CD8-positive, alpha-beta memory T cell (primary cell): ENCODE measurements at regions not wholly inside any gene's neighbourhood (a gene's known extent, or its start where the extent isn't known, plus 50 kb on each side); places are given as distances from the start of the nearest gene placed in this dataset.

Experiments used
- CTCF ChIA-PET: fragments of 350-600 bp; sonication (Branson Sonifier 250); formaldehyde crosslinking; loops from one replicate; lab custom pipeline; 2021; ENCODE audit warnings: antibody characterized with exemption; lab: Charles Lee
- POLR2A ChIA-PET: fragments of 350-600 bp; sonication (Branson Sonifier 250); formaldehyde crosslinking; loops from one replicate; lab custom pipeline; 2021; ENCODE audit warnings: antibody characterized with exemption; lab: Charles Lee
- DNase-seq, 5 donors: peaks; one replicate each; pipeline versions ENCODE4 v3.0.0 to v3.0.0-alpha.2; 2020 to 2022; ENCODE audit warnings: mixed read lengths in 1 of 5
- H3K27ac ChIP-seq: one replicate; pipeline ENCODE4 v1.7.0; 2013; ENCODE audit warnings: low read depth, mild to moderate bottlenecking, low read length, moderate library complexity
- H3K27me3 ChIP-seq: 2 replicates; pipeline ENCODE4 v1.7.0; 2013; ENCODE audit warnings: low read length, mild to moderate bottlenecking; ENCODE audit not compliant: insufficient read depth, poor library complexity, severe bottlenecking
- H3K36me3 ChIP-seq: 2 replicates; pipeline ENCODE4 v1.7.0; 2013; ENCODE audit warnings: mild to moderate bottlenecking, low read length, moderate library complexity; ENCODE audit not compliant: insufficient read depth
- H3K4me1 ChIP-seq: 2 replicates; pipeline ENCODE4 v1.7.0; 2013; ENCODE audit warnings: mild to moderate bottlenecking, low read length, moderate library complexity; ENCODE audit not compliant: insufficient read depth
- H3K4me3 ChIP-seq: 2 replicates; pipeline ENCODE4 v1.7.0; 2013; ENCODE audit warnings: mild to moderate bottlenecking, low read length
- H3K9me3 ChIP-seq: 2 replicates; pipeline ENCODE4 v1.7.0; 2013; ENCODE audit warnings: mild to moderate bottlenecking, low read length
- H3K27ac Mint-ChIP-seq, 8 donors: one replicate each; pipeline ENCODE4 v1.8.0; 2020 to 2021; ENCODE audit warnings: mixed read lengths in 8 of 8, mild to moderate bottlenecking in 6 of 8, inconsistent platforms in 3 of 8, moderate library complexity in 3 of 8
- H3K27me3 Mint-ChIP-seq, 2 donors: one replicate each; pipeline ENCODE4 v1.8.0; 2020 to 2021; ENCODE audit warnings: mixed read lengths in 2 of 2, mild to moderate bottlenecking in 1 of 2, moderate library complexity in 1 of 2
- H3K36me3 Mint-ChIP-seq, 3 donors: one replicate each; pipeline ENCODE4 v1.8.0; 2020 to 2021; ENCODE audit warnings: mixed read lengths in 3 of 3, inconsistent platforms in 1 of 3, mild to moderate bottlenecking in 1 of 3
- H3K4me1 Mint-ChIP-seq, 3 donors: one replicate each; pipeline ENCODE4 v1.8.0; 2020 to 2021; ENCODE audit warnings: mixed read lengths in 3 of 3, inconsistent platforms in 1 of 3, mild to moderate bottlenecking in 1 of 3
- H3K4me3 Mint-ChIP-seq, 7 donors: one replicate each; pipeline ENCODE4 v1.8.0; 2020 to 2021; ENCODE audit warnings: mixed read lengths in 7 of 7, mild to moderate bottlenecking in 6 of 7, moderate library complexity in 4 of 7, inconsistent platforms in 2 of 7
- H3K9me3 Mint-ChIP-seq, 5 donors: one replicate each; pipeline ENCODE4 v1.8.0; 2020 to 2022; ENCODE audit warnings: mixed read lengths in 5 of 5, mild to moderate bottlenecking in 3 of 5, moderate library complexity in 2 of 5, inconsistent platforms in 1 of 5

DNA sequence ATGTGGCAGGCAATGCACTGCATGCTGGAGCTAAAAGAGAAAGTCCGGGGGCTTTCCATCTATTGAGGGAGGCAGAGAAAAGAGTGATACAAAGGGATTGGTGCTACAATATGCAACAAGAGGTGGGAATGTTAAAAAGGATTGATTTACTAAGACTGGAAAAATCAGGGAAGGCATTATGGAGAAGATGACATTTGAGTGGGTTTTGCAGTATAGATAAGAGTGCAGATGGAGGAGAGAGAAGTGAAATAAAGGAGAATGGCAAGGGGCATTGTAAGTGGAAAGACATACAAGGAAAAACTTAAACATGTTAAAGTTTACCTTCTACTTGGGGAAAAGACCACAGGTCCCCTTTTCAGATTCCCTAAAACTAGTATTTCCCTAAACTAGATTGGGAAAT, 399.4 kb downstream of the KCNRG start:
- DNase-seq: no peak
- ChIA-PET CTCF (no interaction called here), POLR2A (no interaction called here)
- Mint-ChIP-seq H3K27me3 (peaks cover 0 to 6% of the 10 kb centered on the region in 2 donors), H3K27ac (no peak overlapping the region), H3K36me3 (peaks cover 1 to 6% (median 5%) of the 10 kb centered on the region in 3 donors), H3K4me1 (peaks cover 0 to 4% (median 3%) of the 10 kb centered on the region in 3 donors), H3K4me3 (no peak overlapping the region), H3K9me3 (no peaks in the 10 kb centered on the region)
- H3K9me3 ChIP-seq: no peaks in the 10 kb centered on the region
- H3K36me3 ChIP-seq: no peaks in the 10 kb centered on the region
- no peak overlapping the region for H3K27ac ChIP-seq
- H3K4me3 ChIP-seq: no peak overlapping the region
- no peaks in the 10 kb centered on the region for H3K4me1 ChIP-seq
- no peaks in the 10 kb centered on the region for H3K27me3 ChIP-seq

DNA sequence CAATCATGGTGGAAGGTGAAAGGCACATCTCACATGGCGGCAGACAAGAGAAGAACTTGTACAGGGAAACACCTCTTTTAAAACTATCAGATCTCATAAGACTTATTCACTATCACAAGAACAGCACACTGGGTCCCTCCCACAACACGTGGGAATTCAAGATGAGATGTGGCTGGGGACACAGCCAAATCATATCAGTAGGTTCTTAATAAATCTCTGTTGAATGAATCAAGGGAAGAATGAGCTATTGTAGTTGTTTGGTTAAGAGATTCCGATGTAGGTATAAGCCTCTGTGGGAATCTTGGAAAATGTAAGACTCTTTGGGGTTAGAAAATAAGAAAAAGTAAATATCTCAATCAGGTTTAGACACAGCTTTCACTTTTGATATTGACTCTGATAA, 400.2 kb downstream of the KCNRG start:
- H3K9me3 ChIP-seq: no peaks in the 10 kb centered on the region
- DNase-seq: no peak
- H3K27ac ChIP-seq: no peak overlapping the region
- peaks cover 1 to 6% (median 5%) of the 10 kb centered on the region in 3 donors for H3K36me3 Mint-ChIP-seq
- no peaks in the 10 kb centered on the region for H3K9me3 Mint-ChIP-seq
- peaks cover 0 to 6% of the 10 kb centered on the region in 2 donors for H3K27me3 Mint-ChIP-seq
- H3K4me1 ChIP-seq: no peaks in the 10 kb centered on the region
- H3K4me3 Mint-ChIP-seq: no peak overlapping the region
- ChIA-PET POLR2A (no interaction called here), CTCF (no interaction called here)
- H3K4me1 Mint-ChIP-seq: peaks cover 0 to 4% (median 3%) of the 10 kb centered on the region in 3 donors
- H3K4me3 ChIP-seq: no peak overlapping the region
- H3K27me3 ChIP-seq: no peaks in the 10 kb centered on the region
- H3K36me3 ChIP-seq: no peaks in the 10 kb centered on the region
- no peak overlapping the region for H3K27ac Mint-ChIP-seq

DNA sequence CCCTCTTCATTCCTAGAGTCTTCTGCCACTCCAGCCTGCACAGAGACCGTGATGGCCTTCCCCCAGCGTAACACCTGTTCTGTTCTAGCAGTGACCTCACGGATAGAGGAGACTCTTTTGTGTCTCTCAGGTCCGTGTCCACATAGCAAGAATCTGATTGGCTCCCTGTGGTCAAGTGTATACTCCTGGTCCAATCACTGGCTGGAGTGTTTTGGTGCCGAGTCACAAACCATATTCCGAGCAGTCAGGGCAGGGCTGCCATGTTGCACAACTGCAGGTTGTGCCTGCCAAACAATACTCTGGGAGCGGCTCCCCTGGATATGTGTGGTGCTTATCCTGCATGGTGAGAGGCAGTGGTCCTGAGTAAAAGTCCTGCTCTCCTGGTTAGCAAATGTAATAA, 402.4 kb downstream of the KCNRG start:
- Histone ChIP-seq H3K9me3 (no peaks in the 10 kb centered on the region), H3K27ac (no peak overlapping the region), H3K27me3 (no peaks in the 10 kb centered on the region), H3K4me1 (peaks cover 3% of the 10 kb centered on the region), H3K36me3 (no peaks in the 10 kb centered on the region), H3K4me3 (no peak overlapping the region)
- no peaks in the 10 kb centered on the region for H3K9me3 Mint-ChIP-seq
- DNase-seq: no peak
- H3K36me3 Mint-ChIP-seq: peaks cover 1 to 6% (median 5%) of the 10 kb centered on the region in 3 donors
- POLR2A ChIA-PET: no interaction called here
- H3K27ac Mint-ChIP-seq: no peak overlapping the region
- no peak overlapping the region for H3K4me3 Mint-ChIP-seq
- H3K27me3 Mint-ChIP-seq: no peaks in the 10 kb centered on the region
- peaks cover 11 to 17% (median 16%) of the 10 kb centered on the region in 3 donors for H3K4me1 Mint-ChIP-seq
- CTCF ChIA-PET: no interaction called here

DNA sequence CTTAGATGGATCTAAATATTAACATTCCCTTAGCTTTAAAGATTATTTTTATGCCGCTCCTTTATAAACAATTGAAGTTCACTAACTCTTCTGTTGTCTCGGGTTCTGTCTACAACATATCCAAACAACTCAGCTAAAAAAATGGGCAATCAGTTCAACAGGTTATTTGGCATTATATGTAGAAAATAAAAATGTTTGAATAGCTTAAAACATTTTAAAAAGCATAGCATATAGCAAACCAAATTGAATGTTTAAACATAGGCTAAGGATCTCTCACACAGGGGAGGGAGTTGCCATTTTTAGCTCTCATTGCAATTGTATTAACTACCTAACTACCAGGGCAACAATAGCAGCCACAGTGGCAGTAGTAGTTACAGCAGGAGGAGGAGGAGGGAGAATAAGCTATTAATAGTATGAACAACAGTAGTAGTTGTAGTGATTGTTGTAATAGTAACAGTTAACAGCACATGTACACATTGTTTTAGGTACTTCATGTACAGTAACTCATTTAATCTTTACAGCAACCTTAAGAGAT, 404.2 kb downstream of the KCNRG start:
- no peaks in the 10 kb centered on the region for H3K9me3 ChIP-seq
- H3K4me3 ChIP-seq: no peak overlapping the region
- DNase-seq: no peak
- H3K4me1 ChIP-seq: peaks cover 6% of the 10 kb centered on the region
- Mint-ChIP-seq H3K9me3 (no peaks in the 10 kb centered on the region), H3K36me3 (peaks cover 1 to 6% (median 5%) of the 10 kb centered on the region in 3 donors), H3K27ac (no peak overlapping the region), H3K4me1 (peaks cover 14 to 31% (median 27%) of the 10 kb centered on the region in 3 donors), H3K4me3 (no peak overlapping the region), H3K27me3 (no peaks in the 10 kb centered on the region)
- POLR2A ChIA-PET: no interaction called here
- CTCF ChIA-PET: interaction anchor here (1.7 kb wide), 1 partner anchor 443 kb away, joined by 4 read pairs; no protein-coding TSS in a partner anchor
- H3K36me3 ChIP-seq: no peaks in the 10 kb centered on the region
- H3K27me3 ChIP-seq: no peaks in the 10 kb centered on the region
- no peak overlapping the region for H3K27ac ChIP-seq

DNA sequence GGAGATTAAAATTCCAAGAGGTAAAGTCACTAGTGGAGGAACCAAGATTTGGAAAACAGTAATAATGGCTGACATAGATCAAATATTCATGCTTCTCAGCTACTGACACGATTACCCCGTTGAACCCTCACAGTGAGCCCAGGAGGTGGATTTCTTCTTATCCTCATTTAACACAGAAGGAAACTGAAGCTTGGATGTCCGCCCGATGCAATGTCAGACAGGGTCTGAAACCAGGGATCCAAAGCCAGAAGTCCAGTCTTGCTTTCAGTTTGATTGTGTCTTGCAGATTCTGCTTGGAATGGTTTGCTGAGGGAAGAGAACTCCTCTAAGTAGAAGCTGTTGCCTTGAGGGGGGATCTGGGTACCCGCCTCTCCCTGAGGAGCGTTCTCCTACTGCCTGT, 404.7 kb downstream of the KCNRG start:
- Histone ChIP-seq H3K4me3 (no peak overlapping the region), H3K4me1 (peaks cover 6% of the 10 kb centered on the region), H3K9me3 (no peaks in the 10 kb centered on the region), H3K27ac (no peak overlapping the region), H3K36me3 (no peaks in the 10 kb centered on the region), H3K27me3 (no peaks in the 10 kb centered on the region)
- Mint-ChIP-seq H3K27ac (peak overlapping the region in 1 of 8 donors; percentile 57), H3K4me3 (no peak overlapping the region), H3K36me3 (peaks cover 1 to 6% (median 5%) of the 10 kb centered on the region in 3 donors), H3K9me3 (no peaks in the 10 kb centered on the region), H3K27me3 (no peaks in the 10 kb centered on the region), H3K4me1 (peaks cover 14 to 31% (median 27%) of the 10 kb centered on the region in 3 donors)
- POLR2A ChIA-PET: no interaction called here
- DNase-seq: no peak
- CTCF ChIA-PET: interaction anchor here (1.7 kb wide), 1 partner anchor 443 kb away, joined by 4 read pairs; no protein-coding TSS in a partner anchor

DNA sequence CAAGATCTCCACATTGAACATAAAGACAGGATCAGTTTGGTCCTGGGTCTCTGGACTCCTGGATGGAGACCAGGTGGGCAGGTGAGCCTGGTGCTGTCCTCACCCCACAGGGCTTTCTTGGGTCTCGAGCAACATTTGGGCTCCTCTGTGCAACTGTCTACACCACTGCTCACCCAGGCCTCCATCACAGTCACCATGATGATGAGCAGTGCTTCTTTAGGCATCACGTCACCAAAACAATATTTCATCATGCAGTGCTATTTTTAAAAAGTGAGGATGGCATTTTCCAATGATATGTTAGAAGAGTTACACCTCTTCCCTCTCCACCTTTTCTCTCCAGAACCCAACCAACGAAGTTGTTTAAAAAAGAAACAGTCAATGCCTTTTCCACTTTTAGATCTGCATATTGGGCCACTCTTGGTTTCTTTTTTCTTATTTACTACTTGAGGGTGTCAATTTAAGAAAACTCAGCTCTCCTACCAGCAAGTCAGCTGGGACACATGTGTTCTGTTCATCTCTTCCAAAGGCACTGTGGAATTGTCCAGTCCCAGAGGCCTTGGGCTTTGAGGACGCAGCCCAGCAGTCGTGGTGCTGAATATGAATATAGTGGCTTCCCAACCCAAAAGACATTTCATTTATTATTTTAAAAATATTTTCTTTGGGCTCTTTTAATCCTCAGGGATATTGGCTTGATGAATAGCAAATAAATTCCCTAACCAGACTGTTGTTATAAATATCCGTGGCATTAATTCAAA, 405.7 kb downstream of the KCNRG start:
- Mint-ChIP-seq H3K9me3 (no peaks in the 10 kb centered on the region), H3K36me3 (peaks cover 0 to 1% (median 0%) of the 10 kb centered on the region in 3 donors), H3K27me3 (no peaks in the 10 kb centered on the region), H3K4me1 (peaks cover 14 to 31% (median 27%) of the 10 kb centered on the region in 3 donors), H3K4me3 (no peak overlapping the region), H3K27ac (peak overlapping the region in 2 of 8 donors; percentile 9 to 17)
- ChIA-PET CTCF (interaction anchor here (1.7 kb wide), 1 partner anchor 444 kb away, joined by 4 read pairs; no protein-coding TSS in a partner anchor), POLR2A (no interaction called here)
- Histone ChIP-seq H3K4me1 (peaks cover 6% of the 10 kb centered on the region), H3K36me3 (no peaks in the 10 kb centered on the region), H3K27me3 (no peaks in the 10 kb centered on the region), H3K4me3 (no peak overlapping the region), H3K27ac (no peak overlapping the region), H3K9me3 (no peaks in the 10 kb centered on the region)
- DNase-seq: no peak

DNA sequence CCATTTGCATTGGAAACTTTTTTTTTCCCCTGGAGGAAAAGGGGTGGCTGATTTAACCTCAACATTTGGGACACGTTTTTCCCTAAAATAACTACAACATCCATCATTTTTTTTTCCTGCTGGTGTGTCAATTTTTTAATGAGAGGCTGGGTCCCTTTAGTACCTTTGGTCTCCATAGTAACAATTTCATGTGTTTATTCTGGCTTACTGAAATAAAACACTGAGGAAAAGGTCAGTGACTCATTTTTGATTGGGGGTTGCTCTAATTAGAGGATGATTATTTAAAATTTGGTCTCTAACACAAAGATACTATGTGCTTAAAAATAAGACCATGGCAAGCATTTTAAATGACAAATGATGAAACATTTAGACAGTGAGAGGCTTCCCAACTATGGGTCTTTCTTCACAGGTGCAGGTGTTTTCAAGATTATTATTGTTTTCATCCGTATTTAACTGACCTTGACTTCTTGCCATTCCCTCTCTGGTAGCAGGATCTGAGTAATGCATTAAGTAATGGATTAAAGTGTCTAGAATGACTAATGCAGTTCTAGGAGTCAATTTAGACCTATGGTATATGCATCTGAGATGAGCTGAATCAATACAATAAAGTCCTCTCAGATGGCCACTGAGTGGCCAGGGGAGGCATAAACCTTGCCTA, 406.4 kb downstream of the KCNRG start:
- CTCF ChIA-PET: interaction anchor here (1.2 kb wide), 1 partner anchor 49 kb away, joined by 3 read pairs; no protein-coding TSS in a partner anchor
- no peak for DNase-seq
- peaks cover 14 to 33% (median 29%) of the 10 kb centered on the region in 3 donors for H3K4me1 Mint-ChIP-seq
- peaks cover 6% of the 10 kb centered on the region for H3K4me1 ChIP-seq
- no peaks in the 10 kb centered on the region for H3K27me3 ChIP-seq
- no peaks in the 10 kb centered on the region for H3K9me3 ChIP-seq
- peak overlapping the region; percentile 18 to 80 (median 70) for H3K27ac Mint-ChIP-seq
- no peak overlapping the region for H3K4me3 ChIP-seq
- H3K27me3 Mint-ChIP-seq: no peaks in the 10 kb centered on the region
- H3K9me3 Mint-ChIP-seq: no peaks in the 10 kb centered on the region
- H3K4me3 Mint-ChIP-seq: peak overlapping the region in 5 of 7 donors; percentile 38 to 78 (median 51)
- POLR2A ChIA-PET: no interaction called here
- peaks cover 0 to 1% (median 0%) of the 10 kb centered on the region in 3 donors for H3K36me3 Mint-ChIP-seq
- H3K36me3 ChIP-seq: no peaks in the 10 kb centered on the region
- peak overlapping the region; percentile 58 for H3K27ac ChIP-seq
